Esophagus squamous epithelium (tissue), 5 donors: ENCODE measurements at regions not wholly inside any gene's neighbourhood (a gene's known extent, or its start where the extent isn't known, plus 50 kb on each side); places are given as distances from the start of the nearest gene placed in this dataset.

ENCODE experiments used
- DNase-seq: peaks from one replicate; lab custom pipeline; 2025; lab: John Stamatoyannopoulos, UW
- H3K27ac ChIP-seq, 4 donors: fragments of 200-600 bp; sonication (generic); one replicate each; pipeline ENCODE4 v1.5.1; 2016 to 2019; ENCODE audit warnings: mild to moderate bottlenecking in 1 of 4
- H3K27me3 ChIP-seq, 4 donors: fragments of 200-600 bp; sonication (generic); 1 replicate in 3 of 4; 2 replicates in 1 of 4; pipeline versions ENCODE4 v1.5.1 to v1.6.0; 2017 to 2021; ENCODE audit warnings: antibody characterized with exemption in 1 of 4
- H3K36me3 ChIP-seq, 3 donors: fragments of 200-600 bp; sonication (generic); one replicate each; pipeline ENCODE4 v1.5.1; 2016 to 2019
- H3K4me1 ChIP-seq, 3 donors: fragments of 200-600 bp; sonication (generic); one replicate each; pipeline ENCODE4 v1.5.1; 2017 to 2019
- H3K4me3 ChIP-seq, 4 donors: fragments of 200-600 bp; sonication (generic); 1 replicate in 3 of 4; 2 replicates in 1 of 4; pipeline ENCODE4 v1.5.1; 2016 to 2019; ENCODE audit warnings: mild to moderate bottlenecking in 2 of 4, moderate library complexity in 1 of 4
- H3K9me3 ChIP-seq, 3 donors: fragments of 200-600 bp; sonication (generic); one replicate each; pipeline ENCODE4 v1.5.1; 2016 to 2019
- POLR2A ChIP-seq, 4 donors: fragments of 450-650 bp; IDR thresholded peaks; one replicate each; pipeline ENCODE4 v1.6.1; 2017; ENCODE audit warnings: antibody characterized with exemption in 4 of 4, mild to moderate bottlenecking in 4 of 4, moderate library complexity in 3 of 4
- WGBS, 2 donors: methylation state at CpG; one replicate each; pipeline ENCODE4 v1.1.5; 2018; 5-methylcytosine and 5-hydroxymethylcytosine counted together
- intact Hi-C: fragments of 100-400 bp; cut with DNase I; formaldehyde crosslinking; loops from one replicate; pipeline ENCODE4 v1.15.0; 2022
- TF ChIP-seq, protein P1 (sequence below), 6 experiments: fragments of 450-650 bp in 4 of 6; fragments of 200-600 bp in 2 of 6; sonication (generic) in 2 of 6; IDR thresholded peaks; one replicate each; pipeline ENCODE4 v1.5.1; 2016 to 2019; ENCODE audit warnings: antibody characterized with exemption in 6 of 6, mild to moderate bottlenecking in 4 of 6, moderate library complexity in 4 of 6
- donor health status: DM: yes; HTN: yes; CAD: no.

DNA sequence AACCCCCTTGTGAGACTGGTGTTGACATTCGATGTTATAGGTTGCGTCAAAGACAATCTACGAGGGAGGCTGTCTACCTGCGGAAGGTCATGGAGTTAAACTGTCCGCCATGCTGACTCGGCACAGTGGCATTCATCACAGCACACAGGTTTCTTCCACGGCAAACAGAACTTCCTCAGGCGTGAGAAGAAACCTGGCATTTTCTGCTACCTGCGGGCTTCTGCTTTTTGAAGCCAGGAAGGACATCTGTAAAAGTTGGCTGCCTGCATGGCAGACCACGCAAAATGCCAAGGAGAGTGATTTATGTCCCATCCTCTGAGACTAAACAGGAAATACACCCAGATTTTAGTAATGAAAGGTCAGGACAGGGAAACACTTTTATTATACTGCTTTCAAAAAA lies 809.8 kb upstream of the NUDT12 start:
- Histone ChIP-seq H3K36me3 (no peaks in the 10 kb centered on the region), H3K27ac (no peak overlapping the region), H3K4me3 (no peak overlapping the region), H3K4me1 (no peaks in the 10 kb centered on the region), H3K27me3 (no peaks in the 10 kb centered on the region), H3K9me3 (no peaks in the 10 kb centered on the region)
- DNase-seq, result no peak
- TF ChIP-seq, protein P1, sequence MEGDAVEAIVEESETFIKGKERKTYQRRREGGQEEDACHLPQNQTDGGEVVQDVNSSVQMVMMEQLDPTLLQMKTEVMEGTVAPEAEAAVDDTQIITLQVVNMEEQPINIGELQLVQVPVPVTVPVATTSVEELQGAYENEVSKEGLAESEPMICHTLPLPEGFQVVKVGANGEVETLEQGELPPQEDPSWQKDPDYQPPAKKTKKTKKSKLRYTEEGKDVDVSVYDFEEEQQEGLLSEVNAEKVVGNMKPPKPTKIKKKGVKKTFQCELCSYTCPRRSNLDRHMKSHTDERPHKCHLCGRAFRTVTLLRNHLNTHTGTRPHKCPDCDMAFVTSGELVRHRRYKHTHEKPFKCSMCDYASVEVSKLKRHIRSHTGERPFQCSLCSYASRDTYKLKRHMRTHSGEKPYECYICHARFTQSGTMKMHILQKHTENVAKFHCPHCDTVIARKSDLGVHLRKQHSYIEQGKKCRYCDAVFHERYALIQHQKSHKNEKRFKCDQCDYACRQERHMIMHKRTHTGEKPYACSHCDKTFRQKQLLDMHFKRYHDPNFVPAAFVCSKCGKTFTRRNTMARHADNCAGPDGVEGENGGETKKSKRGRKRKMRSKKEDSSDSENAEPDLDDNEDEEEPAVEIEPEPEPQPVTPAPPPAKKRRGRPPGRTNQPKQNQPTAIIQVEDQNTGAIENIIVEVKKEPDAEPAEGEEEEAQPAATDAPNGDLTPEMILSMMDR (IDR thresholded peaks at IDR 0.05), result no peak
- no peak for TF ChIP-seq POLR2A (IDR thresholded peaks at IDR 0.05)
- 60 to 71% methylated on average over 9 to 10 of the region's 10 CpGs for WGBS, 2 donors
- intact Hi-C loops, result no loop called here

DNA sequence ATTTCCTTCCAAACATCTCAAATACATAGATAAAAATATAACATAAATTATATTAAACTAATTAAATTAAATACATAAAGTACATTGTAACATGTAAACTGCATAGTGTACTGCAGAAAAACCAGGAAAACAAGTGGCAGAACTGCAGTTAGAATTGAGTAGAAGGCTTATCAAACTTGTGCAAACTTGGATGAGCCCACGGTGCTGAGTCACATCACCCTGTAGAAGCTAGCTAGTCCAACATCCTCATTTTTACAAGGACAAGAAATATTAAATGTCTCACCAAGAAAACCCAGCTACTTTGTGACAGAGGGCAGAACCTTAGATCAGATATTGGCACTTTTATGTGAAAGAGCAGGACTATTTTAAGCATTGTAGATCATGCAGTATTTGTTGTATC lies 807.9 kb upstream of the NUDT12 start:
- intact Hi-C loops, result no loop called here
- H3K27ac ChIP-seq, result no peak overlapping the region
- no peak overlapping the region for H3K4me3 ChIP-seq
- no peaks in the 10 kb centered on the region for H3K4me1 ChIP-seq
- 31 to 41% methylated on average over 1 of the region's 1 CpG for WGBS, 2 donors
- H3K36me3 ChIP-seq, result no peaks in the 10 kb centered on the region
- no peaks in the 10 kb centered on the region for H3K27me3 ChIP-seq
- H3K9me3 ChIP-seq, result no peaks in the 10 kb centered on the region
- DNase-seq, result no peak
- TF ChIP-seq, protein P1 (IDR thresholded peaks at IDR 0.05), result no peak
- TF ChIP-seq POLR2A (IDR thresholded peaks at IDR 0.05), result no peak

DNA sequence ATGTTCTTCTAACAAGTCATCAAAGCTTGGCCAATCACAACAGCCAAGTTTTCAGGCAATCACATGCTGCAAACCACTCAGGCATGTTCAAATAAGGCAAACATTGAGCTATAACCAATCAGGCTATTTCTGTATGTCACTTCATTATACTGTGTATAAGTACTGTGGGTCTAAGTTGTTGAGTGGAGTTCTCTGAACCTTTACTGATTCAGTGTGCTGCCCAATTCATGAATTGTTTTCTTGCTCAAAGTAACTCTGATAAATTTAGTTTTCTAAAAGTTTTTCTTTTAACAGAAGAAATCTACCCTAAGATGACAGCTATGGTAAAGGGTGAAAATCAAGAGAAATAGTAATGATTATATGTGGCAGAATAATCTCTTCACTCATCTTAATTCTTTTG lies 805.4 kb upstream of the NUDT12 start:
- intact Hi-C loops, result no loop called here
- H3K27me3 ChIP-seq, result no peaks in the 10 kb centered on the region
- no peak overlapping the region for H3K4me3 ChIP-seq
- H3K9me3 ChIP-seq, result no peaks in the 10 kb centered on the region
- TF ChIP-seq POLR2A (IDR thresholded peaks at IDR 0.05), result no peak
- TF ChIP-seq, protein P1 (IDR thresholded peaks at IDR 0.05), result no peak
- DNase-seq, result no peak
- no peak overlapping the region for H3K27ac ChIP-seq
- H3K4me1 ChIP-seq, result no peaks in the 10 kb centered on the region
- no peaks in the 10 kb centered on the region for H3K36me3 ChIP-seq

DNA sequence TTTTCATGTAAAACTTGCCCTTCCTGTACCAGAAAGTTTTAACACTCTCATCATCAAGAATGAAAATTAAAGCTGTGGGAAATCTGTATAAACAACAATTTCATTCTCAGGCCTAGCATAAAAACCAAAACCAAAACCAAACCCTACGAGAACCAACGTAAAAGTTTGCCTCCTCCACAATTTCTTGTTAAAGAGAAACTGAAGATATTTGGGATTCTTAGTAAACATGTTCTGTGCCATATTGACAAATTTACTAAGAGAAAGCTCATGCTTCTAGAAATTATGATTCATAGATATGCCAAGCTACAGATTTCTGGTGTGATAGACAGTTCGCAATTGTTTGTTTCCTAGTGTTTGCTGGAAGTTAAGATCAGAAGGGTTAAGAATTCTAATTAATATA lies 801.0 kb upstream of the NUDT12 start:
- H3K4me3 ChIP-seq, result no peak overlapping the region
- WGBS, 2 donors, result 69 to 78% methylated on average over 3 of the region's 3 CpGs
- H3K27me3 ChIP-seq, result no peaks in the 10 kb centered on the region
- H3K4me1 ChIP-seq, result no peaks in the 10 kb centered on the region
- H3K27ac ChIP-seq, result no peak overlapping the region
- no peaks in the 10 kb centered on the region for H3K9me3 ChIP-seq
- TF ChIP-seq, protein P1 (IDR thresholded peaks at IDR 0.05), result no peak
- TF ChIP-seq POLR2A (IDR thresholded peaks at IDR 0.05), result no peak
- intact Hi-C loops, result no loop called here
- no peak for DNase-seq
- no peaks in the 10 kb centered on the region for H3K36me3 ChIP-seq

DNA sequence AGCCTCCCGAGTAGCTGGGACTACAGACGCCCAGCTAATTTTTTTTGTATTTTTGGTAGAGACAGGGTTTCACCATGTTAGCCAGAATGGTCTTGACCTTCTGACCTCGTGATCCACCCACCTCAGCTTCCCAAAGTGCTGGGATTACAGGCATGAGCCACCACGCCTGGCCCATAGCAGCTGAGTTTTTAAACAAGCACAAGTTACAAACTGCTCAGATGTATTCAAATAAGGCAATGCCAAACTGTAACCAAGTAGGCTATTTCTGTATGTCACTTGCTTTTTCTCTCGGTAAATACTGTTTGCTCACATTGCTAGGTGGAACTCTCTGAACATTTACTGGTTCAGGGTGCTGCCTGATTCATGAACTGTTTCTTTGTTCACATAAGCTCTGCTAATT lies 799.3 kb upstream of the NUDT12 start:
- Histone ChIP-seq H3K36me3 (no peaks in the 10 kb centered on the region), H3K27ac (no peak overlapping the region), H3K9me3 (no peaks in the 10 kb centered on the region), H3K27me3 (no peaks in the 10 kb centered on the region), H3K4me1 (no peaks in the 10 kb centered on the region), H3K4me3 (no peak overlapping the region)
- no peak for DNase-seq
- TF ChIP-seq, protein P1 (IDR thresholded peaks at IDR 0.05), result no peak
- TF ChIP-seq POLR2A (IDR thresholded peaks at IDR 0.05), result no peak
- intact Hi-C loops, result no loop called here
- WGBS, 2 donors, result 44 to 45% methylated on average over 5 of the region's 5 CpGs
